Endothelial cell of hepatic sinusoid (primary cell): ENCODE measurements at regions not wholly inside any gene's neighbourhood (a gene's known extent, or its start where the extent isn't known, plus 50 kb on each side); places are given as distances from the start of the nearest gene placed in this dataset.

Experiments
- in situ Hi-C: cut with HindIII; loops from 2 replicates; pipeline ENCODE4 v1.10.0; 2017; ENCODE audit warnings: low sequenced_read_pairs

DNA sequence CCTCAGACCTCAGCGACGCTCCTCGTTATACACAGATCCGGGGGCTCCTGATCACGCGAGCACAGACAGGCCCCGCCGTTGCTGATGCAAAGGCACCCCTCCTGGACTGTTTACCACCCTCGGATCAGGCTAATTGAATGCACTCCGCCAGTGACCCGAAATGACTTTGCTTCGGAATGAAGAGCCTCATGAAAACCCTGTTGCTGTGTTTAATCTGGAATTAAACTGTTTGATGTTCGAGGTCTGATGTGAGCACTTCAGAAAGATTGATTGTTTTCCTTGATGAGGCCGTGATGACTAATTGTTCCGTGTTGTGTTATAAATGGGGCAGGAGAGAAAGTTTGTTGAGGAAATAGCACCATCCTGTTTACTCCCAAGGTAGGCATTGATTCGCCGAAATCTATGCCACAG lies 190.5 kb upstream of the PPP1R26 start:
- in situ Hi-C loops: no loop called here

DNA sequence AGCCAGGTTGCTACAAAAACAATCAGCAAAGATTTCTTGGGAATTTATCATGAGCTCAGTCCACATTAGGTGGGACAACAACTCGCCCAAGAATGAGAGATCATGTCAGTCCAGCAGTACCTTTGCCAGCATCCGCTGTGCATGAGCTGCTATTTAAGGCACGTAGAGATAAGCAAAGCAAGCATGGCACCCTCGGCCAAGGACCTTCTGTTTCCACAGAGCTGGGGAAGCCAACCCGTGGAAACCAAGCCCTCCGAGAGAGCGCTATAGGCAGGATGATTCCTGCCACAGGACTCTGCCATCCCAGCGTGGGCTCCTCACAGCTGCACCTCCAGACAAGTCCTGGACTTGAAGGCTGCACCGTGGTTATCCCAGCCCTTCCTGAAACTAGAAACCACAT lies 189.5 kb upstream of the PPP1R26 start:
- in situ Hi-C loops: no loop called here

DNA sequence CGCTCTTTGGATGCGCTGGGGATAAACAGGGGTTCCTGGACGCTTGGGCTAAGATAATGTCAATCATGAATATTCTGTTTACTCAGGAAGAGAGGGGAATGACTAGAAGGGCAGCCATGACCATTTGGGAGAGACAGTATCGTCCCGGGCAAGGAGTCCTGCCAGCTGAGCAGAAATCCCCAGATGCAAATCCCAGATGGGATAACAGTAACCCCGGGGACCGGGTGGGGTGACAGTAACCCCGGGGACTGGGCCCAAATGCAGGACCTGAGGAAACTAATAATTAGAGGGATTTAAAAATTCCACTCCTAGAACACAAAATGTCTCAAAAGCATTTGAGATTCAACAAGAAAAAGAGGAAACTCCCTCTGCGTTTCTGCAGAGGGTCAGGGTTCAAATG lies 189.0 kb upstream of the PPP1R26 start:
- in situ Hi-C loops: no loop called here

DNA sequence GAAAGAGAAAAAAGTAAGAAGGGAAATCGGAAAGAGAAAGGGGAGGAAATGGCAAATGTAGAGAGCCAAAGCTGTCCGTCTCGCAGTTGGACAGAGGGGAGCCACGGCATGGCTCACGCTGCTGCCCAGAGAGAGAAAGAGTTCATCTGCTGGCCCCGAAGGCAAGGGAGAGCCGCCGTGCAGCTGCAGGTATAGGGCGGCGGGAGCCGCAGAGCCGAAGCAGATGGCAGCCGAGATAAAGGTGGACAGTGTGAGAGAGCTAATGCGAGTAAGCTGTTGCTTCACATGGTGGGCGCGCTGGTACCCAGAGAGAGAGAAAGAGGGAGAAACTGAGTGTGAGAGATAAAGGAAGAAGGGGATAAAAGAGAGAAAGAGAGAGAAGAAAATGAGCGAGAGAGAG lies 188.4 kb upstream of the PPP1R26 start:
- in situ Hi-C loops: no loop called here

DNA sequence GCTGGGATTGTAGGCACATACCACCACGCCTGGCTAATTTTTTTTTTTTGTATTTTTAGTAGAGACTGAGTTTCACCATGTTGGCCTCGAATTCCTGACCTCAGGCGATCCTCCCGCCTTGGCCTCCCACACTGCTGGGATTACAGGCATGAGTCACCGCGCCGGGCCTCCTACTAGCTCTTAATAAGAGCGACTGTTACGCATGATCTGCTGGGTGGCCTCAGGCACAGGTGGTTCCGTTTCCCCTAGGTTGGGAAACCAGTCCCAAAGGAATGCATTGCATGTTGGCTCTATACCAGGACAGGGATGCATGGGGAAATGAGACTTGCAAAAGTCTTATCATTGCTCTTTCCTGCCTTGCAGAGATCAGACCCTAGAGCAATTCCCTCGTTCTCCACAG lies 184.7 kb upstream of the PPP1R26 start:
- in situ Hi-C loops: no loop called here

DNA sequence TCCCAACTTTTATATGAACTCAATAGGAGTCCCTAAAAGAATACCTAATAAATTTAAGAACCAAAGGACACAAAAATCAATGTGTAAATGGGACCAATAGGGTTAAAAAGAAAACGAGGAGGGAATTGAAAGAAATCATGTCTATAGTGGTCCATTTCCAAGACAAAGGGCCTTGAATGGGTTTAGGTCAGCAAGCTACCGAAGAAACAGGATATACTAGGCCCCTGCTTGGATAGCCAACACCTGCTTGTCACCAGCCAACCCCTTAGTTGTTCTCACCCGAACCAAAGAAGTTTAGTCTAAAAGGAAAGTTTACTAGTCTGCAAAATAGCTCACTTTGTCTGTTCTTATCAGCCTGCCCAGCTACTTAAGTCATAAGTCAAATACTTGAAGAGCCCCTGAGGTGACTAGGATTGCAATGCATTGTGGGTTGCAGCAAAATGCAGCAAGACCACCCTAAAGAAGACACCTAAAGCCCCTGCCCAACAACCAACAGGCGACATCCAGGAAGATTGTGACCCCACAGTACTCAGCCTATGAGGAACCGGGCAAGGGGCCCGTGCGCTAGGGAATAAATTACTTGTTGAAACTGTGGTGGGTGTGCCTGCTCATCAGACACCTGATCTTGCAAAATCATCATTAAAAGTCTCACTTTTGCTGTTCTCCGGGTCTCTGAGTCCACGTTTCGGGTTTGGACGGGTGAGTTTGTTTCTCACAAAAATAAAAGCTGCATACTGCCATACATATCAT lies 183.9 kb upstream of the PPP1R26 start:
- in situ Hi-C loops: no loop called here

DNA sequence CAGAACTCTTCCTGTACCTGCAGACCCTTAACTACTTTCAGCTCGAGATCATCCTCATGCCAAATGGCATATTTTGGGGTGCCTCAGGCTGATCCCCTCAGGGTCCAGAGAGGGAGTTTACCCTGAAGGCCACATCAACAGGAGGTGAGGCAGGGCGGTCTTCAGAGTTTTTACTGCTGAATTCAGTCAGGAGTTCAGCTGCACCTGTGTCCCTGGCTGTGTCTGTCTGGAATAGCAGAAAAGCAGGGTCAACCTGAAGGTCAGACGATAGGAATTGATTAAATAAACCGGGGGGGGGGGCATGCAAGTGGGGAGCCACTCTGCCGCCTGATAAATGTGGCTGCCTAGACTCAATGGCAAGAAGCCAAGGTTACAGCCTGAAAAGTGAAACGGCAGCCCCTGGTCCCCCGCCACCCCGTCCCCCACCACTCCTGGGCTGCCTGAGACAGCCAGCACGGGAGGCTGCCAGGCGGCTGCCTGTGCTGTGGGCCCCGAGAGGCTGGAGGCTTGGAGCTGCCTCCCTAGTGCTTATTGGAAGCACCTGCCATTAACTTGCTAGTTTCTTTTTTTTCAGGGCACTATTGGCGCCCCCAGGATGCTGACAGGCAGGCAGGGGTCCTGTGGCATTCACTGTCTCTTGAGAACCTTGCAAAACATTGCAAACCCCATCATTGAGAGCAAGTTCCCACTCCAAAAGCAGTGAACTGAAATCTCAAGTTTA lies 182.7 kb upstream of the PPP1R26 start:
- in situ Hi-C loops: no loop called here

DNA sequence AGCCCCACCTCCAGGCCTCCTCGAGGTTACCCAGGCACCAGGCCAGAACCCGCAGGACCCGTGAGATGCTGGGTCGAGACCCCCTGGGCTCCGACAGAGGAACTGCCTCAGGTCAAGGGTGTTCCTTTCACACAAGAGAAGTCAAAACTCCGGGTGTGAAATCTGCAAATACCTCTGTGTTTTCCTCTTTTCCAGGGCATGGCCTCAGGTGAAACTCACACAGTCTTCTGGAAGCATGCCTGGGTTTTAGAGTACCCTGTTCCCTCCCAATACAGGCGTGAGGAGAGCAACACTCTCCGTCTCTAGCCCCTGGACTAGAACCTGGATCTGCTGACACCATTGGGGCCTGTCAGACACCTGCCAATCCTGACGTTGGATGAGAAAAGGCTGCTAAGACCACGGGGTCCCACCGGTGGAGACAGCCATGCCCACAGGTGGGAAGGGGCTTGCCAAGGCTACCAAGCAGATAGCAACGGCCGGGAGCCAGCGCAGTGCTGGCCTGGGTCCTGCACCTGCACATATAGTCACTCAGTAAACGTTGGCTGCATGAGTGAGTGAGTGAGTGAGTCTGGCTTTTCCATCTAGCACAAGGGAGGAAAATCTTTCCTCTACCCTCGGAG lies 182.0 kb upstream of the PPP1R26 start:
- in situ Hi-C loops: no loop called here

DNA sequence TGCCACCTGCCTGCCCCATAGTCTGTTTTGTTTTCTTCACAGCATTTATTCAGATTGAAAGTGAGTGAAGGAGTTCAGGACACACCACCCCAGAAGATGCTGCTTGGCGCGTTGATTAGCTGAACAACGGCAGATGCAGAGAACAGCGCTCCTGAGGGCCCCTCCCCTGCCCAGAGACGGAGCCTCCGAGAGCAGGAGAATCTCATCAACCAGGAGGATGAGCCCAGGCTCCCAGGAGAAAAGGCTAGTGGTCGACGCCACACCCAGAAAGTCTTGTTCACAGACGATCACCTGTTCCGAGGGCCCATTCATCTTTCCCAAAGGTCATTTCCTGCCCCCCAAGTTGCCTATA lies 180.4 kb upstream of the PPP1R26 start:
- in situ Hi-C loops: no loop called here

DNA sequence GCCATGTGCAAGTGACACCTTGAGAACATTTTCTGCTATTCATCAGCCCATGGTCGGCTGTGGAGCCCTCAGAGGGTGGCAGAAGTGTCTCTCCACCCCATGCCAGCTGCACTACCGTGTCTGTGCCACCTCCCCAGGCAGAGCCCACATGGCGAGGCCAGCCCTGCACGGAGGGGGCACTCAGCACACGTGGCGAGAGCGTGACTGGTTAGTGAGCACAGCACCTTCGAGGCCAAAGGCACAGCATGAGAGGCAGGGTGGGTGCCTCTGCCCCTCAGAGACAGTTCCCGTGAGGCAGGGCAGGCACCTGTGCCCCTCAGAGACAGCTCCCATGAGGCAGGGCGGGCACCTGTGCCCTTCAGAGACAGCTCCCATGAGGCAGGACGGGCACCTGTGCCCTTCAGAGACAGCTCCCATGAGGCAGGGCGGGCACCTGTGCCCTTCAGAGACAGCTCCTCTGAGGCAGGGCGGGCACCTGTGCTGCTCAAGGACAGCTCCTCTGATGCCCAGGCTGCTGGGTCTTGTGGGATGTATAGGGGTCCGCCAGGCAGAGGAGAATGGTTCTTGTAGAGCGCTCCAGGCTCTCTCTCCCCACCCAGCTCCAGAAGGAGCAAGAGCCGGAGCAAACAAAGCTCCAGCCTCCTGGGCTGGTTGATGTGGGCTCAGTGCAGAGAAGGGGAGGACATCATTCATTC lies 179.8 kb upstream of the PPP1R26 start:
- in situ Hi-C loops: no loop called here

DNA sequence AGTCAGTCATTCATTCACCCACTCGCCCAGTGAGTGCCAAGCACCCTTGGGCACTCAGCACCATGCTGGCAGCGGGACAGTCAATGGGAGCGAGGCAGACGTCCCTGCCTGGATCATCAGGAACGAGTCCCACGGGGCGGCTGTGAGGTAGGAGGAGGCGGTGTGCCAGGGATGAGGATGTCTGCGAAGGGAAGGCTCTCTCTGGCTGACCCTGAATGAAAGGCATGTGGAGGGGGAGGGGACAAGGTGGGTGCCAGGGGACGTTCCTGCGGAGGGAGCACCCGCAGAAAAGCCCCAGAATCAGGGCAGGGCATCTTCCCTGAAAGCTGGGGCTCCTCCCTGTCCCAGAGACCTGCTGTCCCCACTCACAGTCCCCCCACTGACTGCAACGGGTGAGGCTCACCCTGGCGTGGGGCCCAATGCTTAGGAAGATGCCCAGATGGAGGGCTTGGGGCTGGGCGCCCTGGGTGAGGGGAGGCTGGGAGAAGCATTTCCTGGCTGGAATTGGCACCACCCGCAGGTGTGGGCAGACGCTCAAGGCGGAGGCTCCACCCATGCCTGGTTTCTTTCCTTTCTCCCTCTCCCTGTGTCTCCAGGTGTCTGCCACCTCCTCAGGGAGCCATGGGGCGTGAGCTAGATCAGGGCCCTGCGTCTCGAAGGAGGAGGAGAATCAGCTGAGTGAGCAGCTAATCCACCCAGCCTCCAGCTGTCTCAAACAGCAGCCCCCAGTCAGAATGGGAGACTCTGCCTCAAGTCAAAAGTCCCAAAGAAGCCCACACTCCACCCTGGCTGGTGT lies 179.0 kb upstream of the PPP1R26 start:
- in situ Hi-C loops: no loop called here

DNA sequence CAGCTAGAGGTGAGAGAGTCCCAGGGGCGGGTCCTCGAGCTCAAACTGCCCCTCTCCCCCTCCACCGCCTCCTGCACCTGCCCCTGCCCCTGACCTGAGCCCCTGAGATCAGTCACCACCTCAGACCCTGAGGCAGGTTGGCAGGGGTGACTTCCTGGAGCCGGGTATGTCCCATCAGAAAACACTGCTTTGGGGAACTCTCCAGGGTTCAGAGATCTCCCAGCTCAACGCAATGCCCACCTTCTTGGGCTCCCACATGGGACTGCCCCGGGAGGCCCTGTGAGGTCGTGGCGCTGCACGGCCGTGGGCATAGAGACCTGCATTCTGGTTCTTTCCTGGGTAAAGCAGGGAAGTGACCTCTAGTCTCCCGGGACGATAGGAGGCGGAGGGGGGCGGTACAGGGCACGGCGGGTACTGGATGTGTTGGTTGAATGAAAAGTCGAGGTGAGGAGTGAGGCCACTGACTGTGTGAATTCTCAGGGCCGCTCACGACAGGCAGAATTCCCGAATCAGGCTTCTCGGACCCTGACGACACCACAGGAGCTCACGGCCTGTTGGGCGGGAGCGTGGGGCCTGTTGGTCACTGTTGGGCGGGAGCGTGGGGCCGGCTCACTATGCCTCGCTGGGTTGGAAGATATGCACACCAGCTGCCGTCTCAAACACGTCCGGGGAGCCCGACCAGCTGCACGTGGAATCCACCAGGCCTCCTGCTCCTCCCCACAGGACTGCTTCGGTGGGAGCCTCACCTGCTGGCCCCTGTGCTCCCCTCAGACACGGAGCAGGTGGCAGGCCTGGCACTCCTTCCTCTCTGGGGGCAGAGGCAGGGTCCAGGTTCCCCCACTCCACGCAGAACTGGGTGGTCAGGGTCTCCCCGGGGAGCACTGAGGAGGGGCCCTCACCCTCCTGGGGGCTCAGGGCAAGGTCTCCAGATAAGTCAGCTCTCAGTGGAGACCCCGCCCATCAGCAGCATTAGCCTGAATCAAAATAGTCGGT lies 178.0 kb upstream of the PPP1R26 start:
- in situ Hi-C loops: no loop called here

DNA sequence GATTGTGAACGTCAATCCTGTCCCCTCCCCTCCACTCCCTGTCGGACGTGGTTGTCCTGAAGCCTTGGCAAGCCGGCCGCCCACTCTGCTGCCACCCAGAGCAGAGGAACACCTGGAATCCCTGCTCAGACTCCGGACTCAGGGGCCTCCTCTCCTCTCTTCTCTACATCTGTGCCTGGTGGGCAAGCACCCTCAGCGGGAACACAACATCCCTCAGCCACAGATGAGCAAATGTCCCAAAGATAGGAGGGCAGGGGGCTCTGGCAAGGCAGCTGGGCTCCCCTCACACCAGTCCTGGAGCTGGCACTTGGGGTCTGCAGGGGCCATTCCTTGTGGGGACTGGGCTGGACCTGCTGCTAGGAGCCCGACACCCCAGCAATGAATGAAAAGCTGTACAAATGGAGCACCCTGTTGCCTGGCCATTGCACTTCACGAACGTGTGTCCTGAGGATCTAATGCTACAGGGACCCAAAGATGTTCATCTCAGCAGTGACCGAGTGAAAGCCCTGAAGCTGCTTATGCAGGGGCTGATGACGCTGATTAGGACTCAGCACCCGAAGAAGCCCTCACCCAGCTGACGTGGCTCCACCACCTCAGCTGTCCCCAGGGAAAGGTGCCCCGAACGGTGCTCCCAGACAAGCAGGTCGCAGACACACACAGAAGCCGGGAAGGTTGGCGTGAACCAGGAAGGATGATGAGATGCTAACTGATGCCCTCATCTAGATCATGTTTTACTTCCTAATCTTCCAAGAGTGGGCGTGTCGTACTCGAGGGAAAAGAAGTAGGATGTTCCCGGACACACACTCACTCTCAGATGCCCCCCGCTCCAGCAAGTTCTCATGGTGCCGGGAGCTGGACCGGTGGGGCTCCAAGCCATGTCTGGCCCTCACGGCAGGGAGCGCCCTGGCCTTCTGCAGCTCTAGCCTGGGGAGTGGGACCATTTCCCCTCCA lies 177.0 kb upstream of the PPP1R26 start:
- in situ Hi-C loops: no loop called here

DNA sequence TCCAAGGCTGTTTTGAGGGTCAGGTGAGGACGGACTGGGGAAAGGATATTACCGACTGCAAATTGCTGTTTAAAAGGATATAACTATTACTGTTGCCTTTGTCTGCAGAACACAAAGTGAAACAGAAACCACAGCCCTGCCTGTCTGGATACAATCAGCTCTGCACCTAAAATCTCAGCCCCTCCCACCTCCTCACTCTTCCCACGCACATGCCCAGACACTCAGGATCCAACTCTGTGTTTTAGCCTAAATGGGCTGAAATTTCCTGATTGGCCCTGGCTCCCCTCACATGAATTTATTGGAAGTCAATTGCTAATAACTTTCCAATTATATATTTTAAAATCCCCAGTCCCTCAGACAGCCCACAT lies 176.3 kb upstream of the PPP1R26 start:
- in situ Hi-C loops: no loop called here

DNA sequence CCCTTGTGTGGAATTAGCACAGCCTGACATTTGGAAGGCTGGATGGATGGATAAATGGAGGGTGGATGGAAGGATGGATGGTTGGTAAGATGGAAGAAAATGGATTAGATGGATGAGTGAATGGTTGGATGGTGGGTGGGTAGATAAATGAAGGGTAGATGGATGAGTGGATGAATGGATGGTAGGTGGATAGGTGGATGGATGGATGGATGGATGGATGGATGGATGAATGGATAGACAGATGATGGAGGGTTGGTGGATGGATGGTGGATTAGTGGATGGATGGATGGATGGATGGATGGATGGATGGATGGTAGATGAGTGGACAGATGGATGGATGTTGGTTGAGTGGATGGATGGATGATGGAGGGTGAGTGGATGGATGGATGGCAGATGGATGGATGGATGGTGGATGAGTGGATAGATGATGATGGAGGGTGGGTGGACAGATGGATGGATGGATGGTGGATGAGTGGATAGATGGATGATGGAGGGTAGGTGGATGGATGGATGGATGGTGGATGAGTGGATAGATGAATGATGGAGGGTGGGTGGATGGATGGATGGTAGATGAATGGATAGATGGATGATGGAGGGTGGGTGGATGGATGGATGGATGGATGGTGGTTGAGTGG lies 175.6 kb upstream of the PPP1R26 start:
- in situ Hi-C loops: no loop called here

DNA sequence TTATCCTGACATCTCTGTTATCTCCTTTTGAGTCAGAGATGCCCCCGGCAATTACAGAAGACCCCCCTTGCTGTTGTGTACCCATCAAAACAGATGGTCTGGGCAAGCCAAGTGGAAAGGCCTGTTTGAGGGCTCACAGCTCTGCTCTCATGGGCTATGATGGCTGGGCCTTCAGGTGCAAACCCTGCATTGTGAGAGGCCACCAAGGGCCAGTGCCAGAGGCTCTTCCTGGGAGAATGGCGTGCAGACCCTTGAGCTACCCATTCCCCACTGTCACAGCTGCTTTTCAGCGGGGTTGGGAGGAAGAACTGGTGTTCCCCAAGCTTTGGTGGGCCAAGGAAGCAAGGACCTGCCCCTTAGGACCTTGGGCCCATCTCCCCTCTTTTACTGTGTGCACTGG lies 174.7 kb upstream of the PPP1R26 start:
- in situ Hi-C loops: loop anchor here (5.0 kb wide), 4 partner anchors 33 to 143 kb away; no protein-coding TSS in a partner anchor

DNA sequence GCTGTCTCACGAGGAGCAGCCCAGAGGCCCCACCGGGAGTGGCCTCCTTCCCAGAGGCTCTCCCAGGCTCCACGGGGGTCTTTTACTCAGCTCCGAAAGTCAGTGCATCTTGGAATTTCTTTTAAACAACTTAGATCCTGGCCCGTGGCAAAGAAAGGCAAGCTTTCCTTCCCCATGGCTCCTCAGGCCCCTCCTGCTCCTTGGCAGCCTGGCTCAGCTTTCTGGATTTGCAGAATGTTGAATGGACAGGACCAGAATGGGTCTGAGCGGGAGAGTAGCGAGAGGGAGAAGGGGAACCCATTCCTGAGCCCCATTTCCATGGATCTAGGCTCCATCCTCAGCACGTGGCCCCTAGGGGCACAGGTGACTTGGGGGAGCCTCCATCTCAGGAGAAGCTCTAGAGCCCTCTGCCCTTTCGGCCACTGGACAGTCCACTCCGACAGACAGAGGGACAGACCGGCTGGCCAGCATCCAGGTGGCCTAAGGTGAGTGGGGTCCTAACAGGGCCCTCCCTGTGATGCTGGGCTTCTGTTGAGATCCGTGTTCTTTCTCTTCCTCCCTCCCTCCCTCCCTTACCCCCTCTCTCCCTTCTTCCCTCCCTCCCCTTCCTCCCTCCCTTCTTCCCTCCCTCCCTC lies 173.9 kb upstream of the PPP1R26 start:
- in situ Hi-C loops: loop anchor here (5.0 kb wide), 4 partner anchors 33 to 143 kb away; no protein-coding TSS in a partner anchor
